Endothelial cell (in vitro differentiated cells): ENCODE measurements at regions not wholly inside any gene's neighbourhood (a gene's known extent, or its start where the extent isn't known, plus 50 kb on each side); places are given as distances from the start of the nearest gene placed in this dataset.

Experiments used
- DNase-seq: peaks from one replicate; pipeline ENCODE4 v3.0.0; 2021; ENCODE audit warnings: low spot score
- H3K27ac Mint-ChIP-seq: one replicate; pipeline ENCODE4 v1.8.0; 2021; ENCODE audit warnings: mixed read lengths, inconsistent platforms; ENCODE audit not compliant: unreplicated experiment
- H3K27me3 Mint-ChIP-seq: one replicate; pipeline ENCODE4 v1.8.0; 2021; ENCODE audit warnings: mild to moderate bottlenecking, moderate library complexity, mixed read lengths, inconsistent platforms; ENCODE audit not compliant: unreplicated experiment
- H3K36me3 Mint-ChIP-seq: one replicate; pipeline ENCODE4 v1.8.0; 2021; ENCODE audit warnings: mild to moderate bottlenecking, low read depth, mixed read lengths, inconsistent platforms; ENCODE audit not compliant: unreplicated experiment
- H3K4me1 Mint-ChIP-seq: one replicate; pipeline ENCODE4 v1.8.0; 2021; ENCODE audit warnings: mild to moderate bottlenecking, mixed read lengths, inconsistent platforms; ENCODE audit not compliant: unreplicated experiment
- H3K4me3 Mint-ChIP-seq: one replicate; pipeline ENCODE4 v1.8.0; 2021; ENCODE audit warnings: mild to moderate bottlenecking, mixed read lengths, inconsistent platforms; ENCODE audit not compliant: unreplicated experiment
- H3K9me3 Mint-ChIP-seq: one replicate; pipeline ENCODE4 v1.8.0; 2021; ENCODE audit warnings: mixed read lengths, inconsistent platforms; ENCODE audit not compliant: unreplicated experiment
- CTCF ChIP-seq: fragments of 200-600 bp; sonication (generic); IDR thresholded peaks from one replicate; pipeline ENCODE4 v1.5.0; 2021; ENCODE audit warnings: antibody characterized with exemption; ENCODE audit not compliant: unreplicated experiment

GRCh38 chr10:69715899-69716606 is 85.7 kb upstream of the COL13A1 start:
- H3K27me3 Mint-ChIP-seq = peaks cover 8% of the 10 kb centered on the region
- no peaks in the 10 kb centered on the region for H3K36me3 Mint-ChIP-seq
- peaks cover 3% of the 10 kb centered on the region for H3K4me1 Mint-ChIP-seq
- no peak for DNase-seq
- H3K9me3 Mint-ChIP-seq = no peaks in the 10 kb centered on the region
- no peak overlapping the region for H3K4me3 Mint-ChIP-seq
- no peak for TF ChIP-seq CTCF
- no peak overlapping the region for H3K27ac Mint-ChIP-seq

- H3K27me3 Mint-ChIP-seq = peaks cover 8% of the 10 kb centered on the region
- H3K4me3 Mint-ChIP-seq = no peak overlapping the region
- no peaks in the 10 kb centered on the region for H3K36me3 Mint-ChIP-seq
- peak; percentile 49 for DNase-seq
- peak; percentile 68 for TF ChIP-seq CTCF
- no peak overlapping the region for H3K27ac Mint-ChIP-seq
- H3K4me1 Mint-ChIP-seq = peaks cover 5% of the 10 kb centered on the region
- H3K9me3 Mint-ChIP-seq = no peaks in the 10 kb centered on the region
These were observed 84.8 kb upstream of the COL13A1 start for GRCh38 chr10:69716711-69717560.

- Mint-ChIP-seq H3K4me1 (peaks cover 12% of the 10 kb centered on the region), H3K27ac (no peak overlapping the region), H3K4me3 (no peak overlapping the region), H3K9me3 (no peaks in the 10 kb centered on the region), H3K36me3 (no peaks in the 10 kb centered on the region), H3K27me3 (peaks cover 3% of the 10 kb centered on the region)
- DNase-seq = no peak
- TF ChIP-seq CTCF = no peak
These were observed 82.8 kb upstream of the COL13A1 start for GRCh38 chr10:69718951-69719350.

GRCh38 chr10:69721690-69722310 is 79.9 kb upstream of the COL13A1 start:
- no peak for TF ChIP-seq CTCF
- Mint-ChIP-seq H3K36me3 (no peaks in the 10 kb centered on the region), H3K4me1 (peaks cover 12% of the 10 kb centered on the region), H3K4me3 (no peak overlapping the region), H3K9me3 (no peaks in the 10 kb centered on the region), H3K27me3 (peaks cover 2% of the 10 kb centered on the region), H3K27ac (peak overlapping the region; percentile 79)
- peak; percentile 72 for DNase-seq
